ENCODE measurements at regions not wholly inside any gene's neighbourhood (a gene's known extent, or its start where the extent isn't known, plus 50 kb on each side); places are given as distances from the start of the nearest gene placed in this dataset.
A peak's percentile ranks its signal among the peaks of the same experiment; 100 is the strongest.

DNA sequence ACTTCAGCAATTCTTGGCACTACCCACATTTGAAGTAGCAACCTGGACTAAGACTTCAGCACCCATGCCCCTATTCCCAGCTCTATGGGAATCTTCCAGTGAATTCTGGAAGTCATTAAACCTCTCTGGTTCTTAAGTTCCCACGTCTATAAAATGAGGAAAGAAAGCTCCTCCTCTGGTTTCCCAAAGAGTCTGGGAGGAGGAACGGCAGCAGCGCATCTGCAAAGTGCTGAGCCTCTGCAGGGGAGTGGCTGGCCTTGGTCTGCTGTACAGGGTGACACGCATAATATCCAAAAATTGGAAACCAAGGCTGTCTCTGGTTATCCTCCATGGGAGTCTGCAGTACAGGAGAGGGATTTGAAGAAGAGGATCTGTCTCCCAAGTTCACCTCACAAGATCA lies 73.6 kb upstream of the TP53I11 start:
- peaks cover 8% of the 10 kb centered on the region for H3K27me3 ChIP-seq (ENCODE audit: control insufficient read depth, insufficient read depth, low read length)
- no peaks in the 10 kb centered on the region for H3K4me1 ChIP-seq (ENCODE audit: control insufficient read depth, insufficient read depth, low read length)
- WGBS (ENCODE audit: insufficient coverage, low lambda C conversion rate): no CpG with 5 or more reads among the region's 4 CpGs
- no peak for DNase-seq
- no peaks in the 10 kb centered on the region for H3K36me3 ChIP-seq (ENCODE audit: control insufficient read depth, insufficient read depth, low read length)
- no peak overlapping the region for H3K27ac ChIP-seq (ENCODE audit: low read length)
- no peak overlapping the region for H3K4me3 ChIP-seq (ENCODE audit: low read length)
- no peaks in the 10 kb centered on the region for H3K9me3 ChIP-seq (ENCODE audit: control insufficient read depth, low read depth, low read length)

- peaks cover 8% of the 10 kb centered on the region for H3K27me3 ChIP-seq (ENCODE audit: control insufficient read depth, insufficient read depth, low read length)
- 100% methylated on average over 1 of the region's 4 CpGs for WGBS (ENCODE audit: insufficient coverage, low lambda C conversion rate)
- no peak overlapping the region for H3K4me3 ChIP-seq (ENCODE audit: low read length)
- H3K4me1 ChIP-seq (ENCODE audit: control insufficient read depth, insufficient read depth, low read length): no peaks in the 10 kb centered on the region
- no peaks in the 10 kb centered on the region for H3K9me3 ChIP-seq (ENCODE audit: control insufficient read depth, low read depth, low read length)
- no peak for DNase-seq
- H3K36me3 ChIP-seq (ENCODE audit: control insufficient read depth, insufficient read depth, low read length): no peaks in the 10 kb centered on the region
- H3K27ac ChIP-seq (ENCODE audit: low read length): no peak overlapping the region
Measured at GRCh38 chr11:45024846-45025588, 74.3 kb upstream of the TP53I11 start.

DNA sequence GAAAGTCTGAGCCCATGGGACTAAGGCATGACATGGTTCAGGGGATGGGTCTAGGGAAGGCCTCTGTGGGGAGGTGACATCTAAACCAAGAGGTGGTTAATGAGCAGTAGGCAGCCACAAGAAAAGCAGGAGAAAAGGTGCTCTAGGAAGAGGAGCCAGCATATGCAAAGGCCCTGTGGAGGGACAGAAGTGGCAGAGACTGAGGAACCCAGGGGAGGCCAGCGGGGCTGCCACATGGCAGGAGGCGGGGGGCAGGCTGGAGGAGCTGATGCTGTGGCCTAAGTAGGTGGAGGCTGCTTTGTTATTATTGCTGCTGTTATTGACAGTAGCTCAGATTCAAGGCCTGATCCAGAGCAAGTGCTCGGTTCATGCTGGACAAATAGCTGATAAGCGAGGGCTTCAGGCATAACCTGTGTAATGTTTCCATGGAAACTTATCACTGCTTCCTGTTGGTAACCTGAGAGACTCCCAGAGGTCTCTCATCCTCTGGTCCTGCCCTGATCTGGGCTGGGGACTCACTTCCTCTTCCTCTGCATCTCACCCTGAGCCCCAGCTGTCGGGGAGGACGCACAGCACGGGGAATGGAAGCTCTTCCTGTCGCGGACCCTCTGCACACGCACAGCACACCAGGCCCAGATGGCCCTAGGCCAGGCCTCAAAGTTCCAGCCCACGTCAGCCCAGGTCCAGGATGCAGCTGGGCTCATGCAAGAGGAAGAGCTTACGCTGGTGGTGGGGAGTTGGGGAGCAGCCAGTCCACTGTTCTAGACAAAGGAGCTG lies 75.2 kb upstream of the TP53I11 start:
- Histone ChIP-seq H3K27ac (ENCODE audit: low read length) (peak overlapping the region; percentile 43), H3K9me3 (ENCODE audit: control insufficient read depth, low read depth, low read length) (no peaks in the 10 kb centered on the region), H3K4me3 (ENCODE audit: low read length) (no peak overlapping the region), H3K4me1 (ENCODE audit: control insufficient read depth, insufficient read depth, low read length) (no peaks in the 10 kb centered on the region), H3K27me3 (ENCODE audit: control insufficient read depth, insufficient read depth, low read length) (peaks cover 7% of the 10 kb centered on the region), H3K36me3 (ENCODE audit: control insufficient read depth, insufficient read depth, low read length) (no peaks in the 10 kb centered on the region)
- no CpG with 5 or more reads among the region's 12 CpGs for WGBS (ENCODE audit: insufficient coverage, low lambda C conversion rate)
- peak; percentile 61 to 66 for DNase-seq

GRCh38 chr11:45026835-45027234 lies 76.2 kb upstream of the TP53I11 start:
- Histone ChIP-seq H3K27ac (ENCODE audit: low read length) (no peak overlapping the region), H3K27me3 (ENCODE audit: control insufficient read depth, insufficient read depth, low read length) (peaks cover under 1% of the 10 kb centered on the region), H3K36me3 (ENCODE audit: control insufficient read depth, insufficient read depth, low read length) (no peaks in the 10 kb centered on the region), H3K4me1 (ENCODE audit: control insufficient read depth, insufficient read depth, low read length) (no peaks in the 10 kb centered on the region), H3K4me3 (ENCODE audit: low read length) (no peak overlapping the region), H3K9me3 (ENCODE audit: control insufficient read depth, low read depth, low read length) (no peaks in the 10 kb centered on the region)
- no peak for DNase-seq
- no CpG with 5 or more reads among the region's 6 CpGs for WGBS (ENCODE audit: insufficient coverage, low lambda C conversion rate)

- 86% methylated on average over 1 of the region's 4 CpGs for WGBS (ENCODE audit: insufficient coverage, low lambda C conversion rate)
- H3K4me3 ChIP-seq (ENCODE audit: low read length): no peak overlapping the region
- H3K9me3 ChIP-seq (ENCODE audit: control insufficient read depth, low read depth, low read length): no peaks in the 10 kb centered on the region
Measured at GRCh38 chr11:45027312-45027711, 76.6 kb upstream of the TP53I11 start.

DNA sequence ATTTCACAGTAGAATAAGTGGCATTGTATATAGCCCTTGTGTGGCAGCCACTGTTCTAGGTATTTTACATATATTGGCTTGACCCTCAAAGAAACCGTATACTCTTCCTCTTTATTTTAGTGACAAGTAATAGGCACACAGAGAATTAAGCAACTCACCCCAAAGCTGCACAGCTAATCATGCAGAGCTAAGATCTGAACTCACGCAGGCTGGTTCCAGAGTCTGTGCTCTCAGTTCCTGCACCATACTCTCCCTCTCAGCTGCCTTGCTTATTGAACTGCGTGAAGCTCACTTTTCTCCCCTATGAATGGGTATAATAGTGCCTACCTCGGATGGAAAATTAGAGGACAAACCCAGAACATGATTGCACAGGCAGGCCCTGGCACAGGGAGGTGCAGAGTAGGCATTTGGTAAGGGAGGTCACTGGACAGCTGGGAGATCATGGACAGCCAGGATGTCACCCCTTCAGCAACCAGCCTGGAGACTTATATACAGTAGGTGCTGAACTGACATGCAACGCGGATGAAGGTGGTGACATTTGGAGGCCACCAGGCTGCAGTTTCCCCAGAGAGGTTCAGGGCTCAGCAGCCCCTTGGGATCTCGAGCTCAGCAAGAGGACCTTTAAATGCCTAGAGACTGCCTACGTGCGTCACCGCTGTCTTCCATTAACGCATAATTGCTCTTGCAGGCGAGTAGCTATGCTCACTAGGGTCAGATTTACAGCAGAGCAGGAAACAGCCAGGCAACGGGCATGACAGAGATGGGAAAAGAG lies 78.4 kb upstream of the TP53I11 start:
- no CpG with 5 or more reads among the region's 13 CpGs for WGBS (ENCODE audit: insufficient coverage, low lambda C conversion rate)
- H3K36me3 ChIP-seq (ENCODE audit: control insufficient read depth, insufficient read depth, low read length): no peaks in the 10 kb centered on the region
- H3K9me3 ChIP-seq (ENCODE audit: control insufficient read depth, low read depth, low read length): no peaks in the 10 kb centered on the region
- peaks cover 6% of the 10 kb centered on the region for H3K27me3 ChIP-seq (ENCODE audit: control insufficient read depth, insufficient read depth, low read length)
- H3K27ac ChIP-seq (ENCODE audit: low read length): no peak overlapping the region
- no peaks in the 10 kb centered on the region for H3K4me1 ChIP-seq (ENCODE audit: control insufficient read depth, insufficient read depth, low read length)
- no peak overlapping the region for H3K4me3 ChIP-seq (ENCODE audit: low read length)
- peak in 1 of 2 donors; percentile 16 for DNase-seq

More at GRCh38 chr11:45027312-45027711, 76.6 kb upstream of the TP53I11 start:
- H3K4me1 ChIP-seq (ENCODE audit: control insufficient read depth, insufficient read depth, low read length): no peaks in the 10 kb centered on the region
- no peaks in the 10 kb centered on the region for H3K36me3 ChIP-seq (ENCODE audit: control insufficient read depth, insufficient read depth, low read length)
- no peak for DNase-seq
- H3K27me3 ChIP-seq (ENCODE audit: control insufficient read depth, insufficient read depth, low read length): peaks cover under 1% of the 10 kb centered on the region
- H3K27ac ChIP-seq (ENCODE audit: low read length): no peak overlapping the region

DNA sequence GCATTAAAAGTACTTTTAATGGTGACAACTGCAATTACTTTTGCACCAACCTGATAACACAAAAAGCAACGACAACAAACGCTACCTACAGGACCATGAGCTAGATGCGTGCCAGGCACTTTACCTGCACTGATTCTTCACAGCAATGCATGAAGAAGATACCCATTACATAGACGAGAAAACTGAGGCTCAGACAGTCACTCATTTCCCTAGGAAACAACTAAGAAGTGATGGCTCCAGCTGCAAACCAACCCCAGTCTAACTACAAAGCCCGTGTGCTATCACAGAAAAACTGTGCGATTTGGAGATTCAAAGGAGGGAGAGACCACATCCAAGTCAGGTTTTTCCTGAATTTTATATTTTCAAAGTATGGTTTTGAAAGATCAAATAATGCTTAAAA lies 80.1 kb upstream of the TP53I11 start:
- WGBS (ENCODE audit: insufficient coverage, low lambda C conversion rate): no CpG with 5 or more reads among the region's 6 CpGs
- no peak for DNase-seq
- peaks cover 6% of the 10 kb centered on the region for H3K27me3 ChIP-seq (ENCODE audit: control insufficient read depth, insufficient read depth, low read length)
- H3K27ac ChIP-seq (ENCODE audit: low read length): no peak overlapping the region
- H3K36me3 ChIP-seq (ENCODE audit: control insufficient read depth, insufficient read depth, low read length): no peaks in the 10 kb centered on the region
- no peaks in the 10 kb centered on the region for H3K9me3 ChIP-seq (ENCODE audit: control insufficient read depth, low read depth, low read length)
- no peak overlapping the region for H3K4me3 ChIP-seq (ENCODE audit: low read length)
- H3K4me1 ChIP-seq (ENCODE audit: control insufficient read depth, insufficient read depth, low read length): no peaks in the 10 kb centered on the region

DNA sequence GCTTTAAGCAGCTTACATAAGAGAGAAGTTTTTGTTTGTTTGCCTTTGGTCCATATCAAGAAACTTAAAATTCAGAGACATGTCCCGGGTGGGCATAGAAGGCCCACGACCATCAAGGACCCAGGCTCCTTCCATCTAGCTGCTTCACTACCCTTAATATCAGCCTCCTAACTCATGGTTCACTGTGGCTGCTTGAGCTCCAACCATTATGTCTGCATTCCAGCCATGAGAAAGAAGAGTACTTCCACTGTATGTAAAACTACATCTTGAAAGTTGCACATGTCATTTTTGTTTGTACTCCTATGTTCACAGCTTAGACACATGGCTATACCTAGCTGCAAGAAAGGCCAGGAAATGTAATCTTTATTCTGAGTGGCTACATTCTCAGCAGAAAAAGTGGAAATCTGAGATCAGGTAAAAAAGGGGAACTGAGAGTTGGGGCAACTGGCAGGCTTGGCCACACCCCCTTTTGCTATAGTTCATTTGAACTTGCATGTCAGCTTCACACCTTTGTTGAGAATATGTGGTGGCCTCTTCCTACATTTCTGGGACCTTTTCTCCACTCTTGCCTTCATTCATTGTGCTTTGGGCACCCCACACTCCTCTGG lies 81.3 kb upstream of the TP53I11 start:
- Histone ChIP-seq H3K4me3 (ENCODE audit: low read length) (no peak overlapping the region), H3K27ac (ENCODE audit: low read length) (no peak overlapping the region), H3K9me3 (ENCODE audit: control insufficient read depth, low read depth, low read length) (no peaks in the 10 kb centered on the region), H3K4me1 (ENCODE audit: control insufficient read depth, insufficient read depth, low read length) (no peaks in the 10 kb centered on the region), H3K36me3 (ENCODE audit: control insufficient read depth, insufficient read depth, low read length) (no peaks in the 10 kb centered on the region), H3K27me3 (ENCODE audit: control insufficient read depth, insufficient read depth, low read length) (peaks cover 6% of the 10 kb centered on the region)
- no peak for DNase-seq
- WGBS (ENCODE audit: insufficient coverage, low lambda C conversion rate): no CpG with 5 or more reads among the region's 2 CpGs

GRCh38 chr11:45035413-45035812 lies 84.7 kb upstream of the TP53I11 start:
- Histone ChIP-seq H3K27me3 (ENCODE audit: control insufficient read depth, insufficient read depth, low read length) (peaks cover 8% of the 10 kb centered on the region), H3K36me3 (ENCODE audit: control insufficient read depth, insufficient read depth, low read length) (no peaks in the 10 kb centered on the region), H3K27ac (ENCODE audit: low read length) (no peak overlapping the region), H3K9me3 (ENCODE audit: control insufficient read depth, low read depth, low read length) (no peaks in the 10 kb centered on the region), H3K4me3 (ENCODE audit: low read length) (no peak overlapping the region), H3K4me1 (ENCODE audit: control insufficient read depth, insufficient read depth, low read length) (no peaks in the 10 kb centered on the region)
- no peak for DNase-seq
- no CpG with 5 or more reads among the region's 4 CpGs for WGBS (ENCODE audit: insufficient coverage, low lambda C conversion rate)

DNA sequence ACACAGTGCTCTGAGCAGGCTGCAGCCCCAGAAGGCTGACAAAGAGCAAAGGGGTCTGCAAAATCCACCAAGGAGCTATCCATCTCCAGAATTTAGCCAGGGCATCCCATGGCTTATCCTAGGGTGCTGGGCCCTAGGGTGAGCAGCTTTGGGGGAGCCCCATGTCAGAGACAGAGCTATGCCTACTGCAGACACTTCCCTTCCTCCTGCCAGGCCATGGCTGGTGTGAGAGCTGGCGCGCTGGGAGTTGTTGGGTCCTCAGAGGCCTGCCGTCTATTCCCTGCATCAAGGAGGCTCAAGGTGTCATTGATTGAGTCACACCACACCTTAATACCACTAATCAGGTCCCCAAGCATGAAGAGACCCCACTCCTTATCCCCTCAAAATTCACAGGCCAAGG lies 85.3 kb upstream of the TP53I11 start:
- H3K27ac ChIP-seq (ENCODE audit: low read length): no peak overlapping the region
- H3K4me3 ChIP-seq (ENCODE audit: low read length): no peak overlapping the region
- DNase-seq: no peak
- peaks cover 8% of the 10 kb centered on the region for H3K27me3 ChIP-seq (ENCODE audit: control insufficient read depth, insufficient read depth, low read length)
- WGBS (ENCODE audit: insufficient coverage, low lambda C conversion rate): no CpG with 5 or more reads among the region's 3 CpGs
- no peaks in the 10 kb centered on the region for H3K36me3 ChIP-seq (ENCODE audit: control insufficient read depth, insufficient read depth, low read length)
- no peaks in the 10 kb centered on the region for H3K9me3 ChIP-seq (ENCODE audit: control insufficient read depth, low read depth, low read length)
- no peaks in the 10 kb centered on the region for H3K4me1 ChIP-seq (ENCODE audit: control insufficient read depth, insufficient read depth, low read length)
